RWPE1 (cell line): ENCODE measurements at regions not wholly inside any gene's neighbourhood (a gene's known extent, or its start where the extent isn't known, plus 50 kb on each side); places are given as distances from the start of the nearest gene placed in this dataset.

Experiments
- CTCF ChIA-PET: fragments of 350-600 bp; sonication (Branson Sonifier 250); formaldehyde crosslinking; extraction: SDS; loops from one replicate; lab custom pipeline; 2021; lab: Yijun Ruan, JAX
- POLR2A ChIA-PET: fragments of 400-600 bp; formaldehyde crosslinking; extraction: SDS; loops from one replicate; lab custom pipeline; 2020; ENCODE audit warnings: antibody characterized with exemption; ENCODE audit not compliant: low non-redundant PET; lab: Yijun Ruan, JAX
- DNase-seq: peaks from one replicate; pipeline ENCODE4 v3.0.0; 2012; ENCODE audit warnings: low spot score
- H3K27ac ChIP-seq: fragments of 450-650 bp; 2 replicates; pipeline ENCODE4 v1.5.1; 2017
- CTCF ChIP-seq: fragments of 450-650 bp; conservative IDR thresholded peaks from 2 replicates; pipeline ENCODE4 v1.5.1; 2017; ENCODE audit warnings: low read depth, mild to moderate bottlenecking

- ChIA-PET POLR2A (no interaction called here), CTCF (no interaction called here)
- H3K27ac ChIP-seq = no peak overlapping the region
- DNase-seq = no peak
- TF ChIP-seq CTCF = no peak
These were observed 192.6 kb upstream of the AJAP1 start for GRCh38 chr1:4461726-4462290.

- DNase-seq = no peak
- POLR2A ChIA-PET = no interaction called here
- no peak for TF ChIP-seq CTCF
- H3K27ac ChIP-seq = no peak overlapping the region
- CTCF ChIA-PET = no interaction called here
These were observed 191.5 kb upstream of the AJAP1 start for GRCh38 chr1:4462831-4463484.

- CTCF ChIA-PET = no interaction called here
- no peak overlapping the region for H3K27ac ChIP-seq
- DNase-seq = no peak
- POLR2A ChIA-PET = no interaction called here
- TF ChIP-seq CTCF = no peak
These were observed 190.8 kb upstream of the AJAP1 start for GRCh38 chr1:4463631-4464030.

GRCh38 chr1:4464478-4464877 is 189.9 kb upstream of the AJAP1 start:
- no peak for TF ChIP-seq CTCF
- DNase-seq = no peak
- CTCF ChIA-PET = no interaction called here
- POLR2A ChIA-PET = no interaction called here
- H3K27ac ChIP-seq = no peak overlapping the region

- ChIA-PET POLR2A (no interaction called here), CTCF (no interaction called here)
- TF ChIP-seq CTCF = no peak
- no peak overlapping the region for H3K27ac ChIP-seq
- no peak for DNase-seq
These were observed 187.2 kb upstream of the AJAP1 start for GRCh38 chr1:4467241-4467640.

- ChIA-PET POLR2A (no interaction called here), CTCF (no interaction called here)
- no peak for DNase-seq
- H3K27ac ChIP-seq = no peak overlapping the region
- no peak for TF ChIP-seq CTCF
These were observed 186.0 kb upstream of the AJAP1 start for GRCh38 chr1:4468386-4468785.
